Suppressor macrophage (primary cell): ENCODE measurements at regions not wholly inside any gene's neighbourhood (a gene's known extent, or its start where the extent isn't known, plus 50 kb on each side); places are given as distances from the start of the nearest gene placed in this dataset.
A peak's percentile ranks its signal among the peaks of the same experiment; 100 is the strongest.

Experiments used
- DNase-seq, 4 experiments: peaks; one replicate each; pipeline ENCODE4 v3.0.0-alpha.2; 2020 to 2022

DNA sequence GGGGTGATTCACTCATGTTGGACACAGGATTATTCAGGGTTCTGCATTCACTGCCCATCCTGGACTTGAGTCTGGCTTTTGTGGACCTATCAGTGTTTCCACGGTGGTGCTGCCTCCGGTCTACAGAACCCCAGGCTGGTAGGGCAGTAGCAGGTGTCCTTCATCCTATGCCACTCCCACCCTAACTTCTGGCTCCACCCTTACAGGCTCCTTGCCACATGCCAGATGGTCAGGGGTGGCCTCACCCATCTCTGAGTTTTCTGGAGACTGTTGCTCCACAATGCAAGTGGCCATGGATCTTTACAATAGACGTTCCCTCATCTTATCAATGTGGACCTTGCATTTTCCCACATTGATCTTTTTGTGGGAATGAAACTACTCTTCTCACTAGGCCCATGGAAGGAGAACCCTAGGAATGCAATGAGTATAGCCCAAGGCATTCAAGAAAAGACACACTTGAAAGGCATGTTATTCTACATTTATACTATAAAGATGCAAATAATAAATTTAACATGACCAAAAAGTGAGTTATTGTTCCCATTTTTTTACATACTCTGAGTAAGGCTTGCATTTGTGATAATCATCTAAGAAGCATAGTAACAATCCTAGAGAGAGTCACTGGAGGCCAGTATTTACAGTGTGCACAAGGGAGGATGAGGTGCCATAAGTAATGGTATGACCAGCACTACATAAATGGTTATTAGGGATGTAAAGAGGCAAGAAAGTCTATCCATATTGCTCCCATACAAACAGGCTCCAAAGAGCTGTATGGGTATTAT lies 57.4 kb upstream of the ADO start:
- DNase-seq: no peak

DNA sequence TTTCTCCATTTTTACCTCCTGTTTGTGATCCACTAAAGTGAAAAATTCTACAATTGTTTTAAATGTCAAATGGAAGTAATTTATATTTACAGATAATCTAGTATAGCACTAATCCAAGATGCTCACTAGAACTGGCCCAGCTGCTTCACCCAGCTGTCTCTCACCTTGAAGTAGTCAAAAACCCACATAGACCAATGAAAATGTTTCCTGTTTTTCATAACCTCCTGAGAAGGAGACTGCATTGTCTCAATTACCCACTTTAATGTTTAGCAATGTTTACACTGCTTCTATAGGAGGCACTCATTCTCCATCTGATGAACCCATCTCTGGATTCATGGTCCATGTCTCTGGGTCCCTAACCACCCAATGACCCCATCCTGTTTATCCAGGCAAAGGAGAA lies 56.1 kb upstream of the ADO start:
- DNase-seq: no peak

DNA sequence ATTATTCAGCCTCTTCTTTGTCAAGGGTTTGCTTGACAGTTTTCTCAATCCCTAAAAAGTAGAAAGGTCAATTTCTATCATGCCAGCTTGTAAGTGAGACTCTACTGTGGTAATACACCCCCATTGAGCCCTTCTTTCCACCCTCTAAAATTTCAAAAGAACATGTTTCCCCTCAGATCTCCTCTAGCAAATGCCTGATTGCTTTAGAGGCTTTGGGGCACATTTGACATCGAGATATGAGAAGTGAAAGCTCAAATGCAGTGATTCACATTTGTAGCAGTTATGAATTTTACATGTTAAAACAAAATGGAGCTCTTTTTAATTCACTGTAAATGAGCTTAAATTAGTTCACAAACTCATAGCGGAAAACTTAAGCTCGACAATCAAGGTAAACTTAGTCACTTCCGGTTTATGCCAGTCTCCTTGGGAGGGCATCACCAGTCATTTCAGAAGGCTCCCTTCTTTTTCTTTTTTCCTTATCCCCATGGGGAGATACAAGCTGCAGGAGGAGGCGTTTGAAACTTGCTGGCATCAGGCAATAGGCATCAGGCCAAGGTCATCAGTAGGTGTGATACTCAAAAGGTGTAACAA lies 55.3 kb upstream of the ADO start:
- peak in 2 of 4 experiments; percentile 59 to 64 for DNase-seq
